ENCODE measurements at regions not wholly inside any gene's neighbourhood (a gene's known extent, or its start where the extent isn't known, plus 50 kb on each side); places are given as distances from the start of the nearest gene placed in this dataset.

- DNase-seq: no peak
These were observed 74.3 kb upstream of the SOX6 start for GRCh38 chr11:16430674-16431073.

- no peak for DNase-seq
These were observed 65.5 kb upstream of the SOX6 start for GRCh38 chr11:16421826-16422225.

- no peak for DNase-seq
These were observed 62.2 kb upstream of the SOX6 start for GRCh38 chr11:16418428-16419097.

GRCh38 chr11:16412525-16413172 lies 56.3 kb upstream of the SOX6 start:
- no peak for DNase-seq

GRCh38 chr11:16410479-16410878 lies 54.1 kb upstream of the SOX6 start:
- no peak for DNase-seq

GRCh38 chr11:16408619-16409018 lies 52.3 kb upstream of the SOX6 start:
- no peak for DNase-seq

GRCh38 chr11:16406226-16406625 lies 49.9 kb upstream of the SOX6 start:
- no peak for DNase-seq

Measured in left hindlimb (tissue), 1 donor.